AG04449 (cell line): ENCODE measurements at regions not wholly inside any gene's neighbourhood (a gene's known extent, or its start where the extent isn't known, plus 50 kb on each side); places are given as distances from the start of the nearest gene placed in this dataset.

Source experiments
- CTCF ChIA-PET: fragments of 350-600 bp; formaldehyde crosslinking; extraction: SDS; loops from one replicate; lab custom pipeline; 2021; ENCODE audit warnings: antibody characterized with exemption; lab: Yijun Ruan, JAX
- POLR2A ChIA-PET: fragments of 400-600, 350-600 bp; formaldehyde crosslinking; extraction: SDS; loops from one replicate; lab custom pipeline; 2020; ENCODE audit warnings: antibody characterized with exemption, inconsistent platforms; lab: Yijun Ruan, JAX
- DNase-seq: peaks from one replicate; pipeline ENCODE4 v3.0.0-alpha.2; 2010; ENCODE audit warnings: low read depth, low spot score
- H3K4me3 ChIP-seq: 2 replicates; pipeline ENCODE4 v1.5.1; 2011; ENCODE audit warnings: low read depth, mild to moderate bottlenecking, control low read depth, low read length
- TF ChIP-seq, protein P1 (sequence below): IDR thresholded peaks from one replicate; pipeline ENCODE4 v1.5.1; 2011; ENCODE audit warnings: mild to moderate bottlenecking, moderate library complexity, low read length, control low read depth, inconsistent platforms; ENCODE audit not compliant: insufficient read depth; ENCODE audit errors: missing control alignments

DNA sequence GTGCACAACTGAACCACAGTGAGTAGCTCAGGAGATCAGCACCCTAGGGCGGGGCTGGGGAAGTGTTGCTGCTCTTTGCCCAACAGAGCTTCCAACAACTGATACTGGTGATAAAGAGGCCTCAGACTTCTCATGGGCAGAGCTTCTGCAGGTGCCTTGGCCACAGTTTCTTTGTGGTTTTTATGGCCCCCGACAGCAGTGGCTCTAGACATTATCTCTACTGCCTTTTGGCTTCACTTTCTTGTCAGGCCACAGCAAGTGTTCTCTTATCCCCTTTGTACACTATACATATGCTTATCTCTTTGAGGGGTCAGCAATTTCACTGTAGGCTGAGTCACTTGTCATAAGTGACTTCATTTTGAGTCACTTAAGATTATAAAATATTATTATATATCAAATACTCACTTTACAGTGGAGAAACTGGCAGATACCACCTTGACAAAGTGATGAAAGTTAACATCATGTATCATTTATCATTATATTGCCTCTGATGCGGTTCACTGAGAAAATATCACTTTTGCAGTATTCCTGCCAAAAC is 90.9 kb upstream of the COX7C start:
- TF ChIP-seq, protein P1, sequence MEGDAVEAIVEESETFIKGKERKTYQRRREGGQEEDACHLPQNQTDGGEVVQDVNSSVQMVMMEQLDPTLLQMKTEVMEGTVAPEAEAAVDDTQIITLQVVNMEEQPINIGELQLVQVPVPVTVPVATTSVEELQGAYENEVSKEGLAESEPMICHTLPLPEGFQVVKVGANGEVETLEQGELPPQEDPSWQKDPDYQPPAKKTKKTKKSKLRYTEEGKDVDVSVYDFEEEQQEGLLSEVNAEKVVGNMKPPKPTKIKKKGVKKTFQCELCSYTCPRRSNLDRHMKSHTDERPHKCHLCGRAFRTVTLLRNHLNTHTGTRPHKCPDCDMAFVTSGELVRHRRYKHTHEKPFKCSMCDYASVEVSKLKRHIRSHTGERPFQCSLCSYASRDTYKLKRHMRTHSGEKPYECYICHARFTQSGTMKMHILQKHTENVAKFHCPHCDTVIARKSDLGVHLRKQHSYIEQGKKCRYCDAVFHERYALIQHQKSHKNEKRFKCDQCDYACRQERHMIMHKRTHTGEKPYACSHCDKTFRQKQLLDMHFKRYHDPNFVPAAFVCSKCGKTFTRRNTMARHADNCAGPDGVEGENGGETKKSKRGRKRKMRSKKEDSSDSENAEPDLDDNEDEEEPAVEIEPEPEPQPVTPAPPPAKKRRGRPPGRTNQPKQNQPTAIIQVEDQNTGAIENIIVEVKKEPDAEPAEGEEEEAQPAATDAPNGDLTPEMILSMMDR: no peak
- POLR2A ChIA-PET: no interaction called here
- CTCF ChIA-PET: no interaction called here

DNA sequence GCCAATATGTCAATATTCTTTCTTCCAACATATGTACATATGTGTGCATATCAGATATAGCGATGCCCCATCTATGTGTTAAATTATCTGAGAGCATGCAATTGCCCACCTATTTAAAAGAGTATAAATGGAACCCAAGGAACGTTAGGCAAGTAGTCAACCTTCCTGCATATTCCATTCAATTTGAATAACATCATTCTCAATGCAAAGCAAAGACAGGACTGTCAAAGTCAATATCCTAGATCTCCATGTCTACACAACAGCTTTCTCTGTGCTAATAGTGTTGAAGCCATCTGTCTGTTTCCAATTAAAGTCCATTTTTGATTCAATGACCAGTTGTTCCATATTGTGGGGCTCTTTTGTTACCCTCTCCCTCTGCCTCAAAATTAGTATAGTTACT is 85.3 kb upstream of the COX7C start:
- TF ChIP-seq, protein P1: no peak
- ChIA-PET POLR2A (no interaction called here), CTCF (no interaction called here)
- DNase-seq: no peak
- no peak overlapping the region for H3K4me3 ChIP-seq

More for the DNA sequence above, 90.9 kb upstream of the COX7C start:
- no peak for DNase-seq
- no peak overlapping the region for H3K4me3 ChIP-seq

DNA sequence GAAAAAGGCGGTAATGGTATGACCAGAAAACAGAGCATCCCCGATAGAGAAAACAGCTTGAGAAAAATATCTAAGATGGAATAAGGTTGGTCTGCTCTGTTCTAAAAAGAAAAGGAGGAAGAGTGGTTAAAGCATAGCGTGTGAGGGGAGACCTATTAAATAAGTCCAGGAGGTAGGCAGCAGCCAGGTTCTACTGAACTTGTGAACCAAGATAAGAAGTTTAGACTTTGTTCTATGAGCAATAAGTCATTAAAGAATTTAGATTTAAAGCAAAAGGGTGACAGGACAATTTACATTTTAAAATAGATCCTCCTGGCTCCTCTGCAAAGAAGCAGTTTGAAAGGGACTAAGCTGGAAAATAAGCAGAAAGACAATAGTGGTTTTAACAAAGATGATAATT is 81.3 kb upstream of the COX7C start:
- POLR2A ChIA-PET: no interaction called here
- CTCF ChIA-PET: no interaction called here

DNA sequence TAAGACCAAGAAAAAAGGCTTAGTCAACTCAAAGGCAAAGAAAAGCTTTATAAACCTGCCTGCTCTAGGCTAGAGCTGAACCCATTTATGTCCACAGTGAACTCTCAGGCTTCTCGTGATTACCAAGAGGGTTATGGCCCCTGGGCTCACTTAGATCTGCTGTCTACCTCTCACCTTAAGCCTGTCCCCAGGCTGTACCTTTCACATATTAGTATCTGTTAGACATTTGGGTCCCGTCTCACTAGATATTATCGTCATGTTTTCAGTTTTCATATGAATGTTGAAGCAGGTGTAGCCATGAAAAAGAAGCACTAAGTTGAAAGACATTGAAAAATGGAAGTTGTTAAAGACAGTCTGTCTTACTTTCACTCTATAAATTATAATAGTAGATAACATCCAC is 75.2 kb upstream of the COX7C start:
- no peak overlapping the region for H3K4me3 ChIP-seq
- TF ChIP-seq, protein P1: no peak
- POLR2A ChIA-PET: no interaction called here
- CTCF ChIA-PET: no interaction called here
- no peak for DNase-seq

More for the DNA sequence above, 81.3 kb upstream of the COX7C start:
- DNase-seq: no peak
- TF ChIP-seq, protein P1: no peak
- H3K4me3 ChIP-seq: no peak overlapping the region

DNA sequence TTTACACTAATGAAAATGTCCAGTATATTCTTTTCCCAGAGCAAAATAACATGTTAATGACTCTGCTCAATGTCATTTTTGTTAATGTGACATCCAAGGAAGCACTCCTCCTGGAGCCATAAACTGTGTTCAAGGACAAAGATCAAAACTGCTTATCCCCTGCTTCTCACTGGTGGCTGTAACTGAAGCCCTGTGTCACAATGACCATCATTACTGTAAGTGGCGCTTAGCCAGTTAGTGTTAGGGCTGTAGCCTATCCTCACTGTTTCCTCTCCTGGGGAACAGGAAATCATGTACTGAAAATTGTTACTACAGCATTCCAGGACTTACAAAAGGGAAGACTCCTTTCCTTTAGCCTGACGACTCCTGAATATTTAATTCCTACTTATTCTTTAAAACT is 71.7 kb upstream of the COX7C start:
- no peak overlapping the region for H3K4me3 ChIP-seq
- POLR2A ChIA-PET: no interaction called here
- CTCF ChIA-PET: no interaction called here
- DNase-seq: no peak
- TF ChIP-seq, protein P1: no peak

DNA sequence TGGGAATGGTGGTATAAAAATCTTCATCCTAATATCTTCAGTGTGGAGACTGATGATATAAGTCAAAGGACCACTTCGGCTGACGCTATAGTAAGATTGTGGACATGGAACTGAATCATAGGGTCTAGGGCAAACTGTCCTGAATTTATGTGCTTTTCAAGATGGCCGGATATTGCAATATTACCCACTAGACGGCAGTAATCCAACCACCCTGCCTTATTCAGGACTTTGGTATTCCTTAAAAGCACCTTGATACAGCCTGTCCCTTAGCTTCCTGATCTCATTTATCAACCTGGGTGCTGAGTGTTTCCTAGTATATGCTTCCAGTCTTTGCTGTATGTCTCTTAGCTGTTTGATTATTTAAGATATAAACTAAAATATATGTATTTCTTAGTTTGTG is 71.2 kb upstream of the COX7C start:
- TF ChIP-seq, protein P1: no peak
- H3K4me3 ChIP-seq: no peak overlapping the region
- CTCF ChIA-PET: no interaction called here
- POLR2A ChIA-PET: no interaction called here
- no peak for DNase-seq
